HG03039 (cell line): ENCODE measurements at regions not wholly inside any gene's neighbourhood (a gene's known extent, or its start where the extent isn't known, plus 50 kb on each side); places are given as distances from the start of the nearest gene placed in this dataset.

Source experiments
- ATAC-seq: cut with Tn5 transposase; IDR thresholded peaks from one replicate; pipeline ENCODE4 v1.9.1; 2021; ENCODE audit warnings: mild to moderate bottlenecking, moderate library complexity; ENCODE audit not compliant: unreplicated experiment

- no peak for ATAC-seq
Measured at GRCh38 chr17:12429116-12429515, 236.6 kb upstream of the MYOCD start.

GRCh38 chr17:12431188-12431587, 234.5 kb upstream of the MYOCD start:
- ATAC-seq: peak; percentile 80

- no peak for ATAC-seq
Measured at GRCh38 chr17:12438212-12438611, 227.5 kb upstream of the MYOCD start.

- no peak for ATAC-seq
Measured at GRCh38 chr17:12438813-12439586, 226.7 kb upstream of the MYOCD start.

GRCh38 chr17:12445331-12445730, 220.4 kb upstream of the MYOCD start:
- ATAC-seq: no peak

GRCh38 chr17:12457493-12457892, 208.2 kb upstream of the MYOCD start:
- no peak for ATAC-seq

GRCh38 chr17:12459736-12460135, 206.0 kb upstream of the MYOCD start:
- ATAC-seq: no peak

- ATAC-seq: no peak
Measured at GRCh38 chr17:12463102-12463501, 202.6 kb upstream of the MYOCD start.

GRCh38 chr17:12472252-12473173, 193.2 kb upstream of the MYOCD start:
- ATAC-seq: no peak

- ATAC-seq: no peak
Measured at GRCh38 chr17:12478311-12478710, 187.4 kb upstream of the MYOCD start.

- no peak for ATAC-seq
Measured at GRCh38 chr17:12485361-12485906, 180.3 kb upstream of the MYOCD start.

GRCh38 chr17:12489325-12489724, 176.4 kb upstream of the MYOCD start:
- no peak for ATAC-seq

GRCh38 chr17:12492450-12492849, 173.2 kb upstream of the MYOCD start:
- no peak for ATAC-seq

GRCh38 chr17:12505866-12506265, 159.8 kb upstream of the MYOCD start:
- no peak for ATAC-seq

GRCh38 chr17:12507026-12507595, 158.6 kb upstream of the MYOCD start:
- ATAC-seq: no peak

- no peak for ATAC-seq
Measured at GRCh38 chr17:12509801-12510200, 155.9 kb upstream of the MYOCD start.

- no peak for ATAC-seq
Measured at GRCh38 chr17:12510535-12510934, 155.2 kb upstream of the MYOCD start.

- ATAC-seq: no peak
Measured at GRCh38 chr17:12512694-12513355, 152.9 kb upstream of the MYOCD start.

GRCh38 chr17:12514596-12514995, 151.1 kb upstream of the MYOCD start:
- ATAC-seq: no peak

GRCh38 chr17:12519956-12520594, 145.6 kb upstream of the MYOCD start:
- no peak for ATAC-seq
